Posterior vena cava (tissue), 2 donors: ENCODE measurements at regions not wholly inside any gene's neighbourhood (a gene's known extent, or its start where the extent isn't known, plus 50 kb on each side); places are given as distances from the start of the nearest gene placed in this dataset.
"Not testable (repeated sequence)": the region's sequence is repeated elsewhere in the genome, so short reads cannot be mapped to it uniquely, and the experiment has no call there.

ENCODE experiments used
- DNase-seq: peaks from one replicate; pipeline ENCODE4 v3.0.0-alpha.2; 2020; ENCODE audit warnings: low spot score
- intact Hi-C, 2 donors: fragments of 100-400 bp; cut with DNase I; formaldehyde crosslinking; loops; one replicate each; pipeline versions ENCODE4 v1.14.1 to v1.14.2; 2022 to 2023
- donor health status: DM: yes; HTN: yes; CAD: no.
- donor health status: DM: yes; HTN: yes; CAD: no.

DNA sequence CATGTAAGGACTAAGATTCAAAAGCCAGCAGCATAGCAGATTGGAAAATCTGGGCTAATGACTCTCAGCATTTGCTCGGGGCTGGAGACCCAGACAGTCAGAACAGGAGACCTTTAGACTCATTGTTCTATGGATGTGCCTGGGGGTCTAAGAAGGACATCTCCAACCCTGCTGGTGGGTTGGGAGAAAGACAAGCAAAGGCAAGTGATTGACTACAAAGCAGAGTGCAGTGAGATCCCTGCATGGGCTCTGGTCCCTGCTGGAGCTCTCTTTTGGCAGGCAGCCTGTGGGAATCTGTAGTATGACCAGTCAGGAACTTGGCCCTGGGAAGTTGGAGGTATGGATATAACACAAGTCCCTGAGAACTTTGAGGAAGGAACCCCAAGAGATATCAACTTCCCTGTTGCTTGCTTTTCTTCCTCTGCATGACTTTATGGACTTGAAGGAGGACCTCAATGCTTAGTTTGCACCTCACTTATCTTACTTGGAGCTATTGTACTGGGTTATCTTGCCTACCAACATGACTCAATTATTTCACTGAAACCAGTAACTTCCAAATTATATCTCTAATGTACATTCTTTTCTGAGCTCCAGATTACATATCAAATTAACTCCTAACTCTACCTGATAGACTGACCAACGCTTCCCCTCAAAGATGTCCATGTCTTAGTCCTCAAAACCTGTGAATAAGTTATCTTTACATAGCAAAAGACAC is 236.0 kb downstream of the CYRIA start:
- intact Hi-C loops, result no loop called here
- DNase-seq, result no peak

DNA sequence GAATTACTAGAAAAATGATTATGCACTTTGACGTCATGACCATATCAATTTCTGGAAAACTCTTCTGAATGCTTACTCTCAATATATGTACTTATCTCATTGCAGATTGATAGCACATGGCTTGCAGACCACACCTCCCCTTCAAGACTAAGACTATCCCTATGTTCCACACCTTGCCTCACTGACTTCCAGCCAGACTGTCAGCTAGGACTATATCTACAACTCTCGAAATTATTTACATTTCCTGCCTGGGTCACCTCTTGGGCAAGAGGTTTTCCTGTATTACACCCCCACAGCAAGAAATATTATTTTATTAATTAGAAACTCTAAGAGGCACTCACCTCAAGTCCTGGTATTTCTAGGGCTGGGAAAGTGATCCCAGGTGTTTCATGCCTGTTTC is 236.6 kb downstream of the CYRIA start:
- DNase-seq, result no peak
- intact Hi-C loops, result no loop called here

GRCh38 chr2:16425462-16426336 is 239.9 kb downstream of the CYRIA start:
- intact Hi-C loops, result no loop called here

DNA sequence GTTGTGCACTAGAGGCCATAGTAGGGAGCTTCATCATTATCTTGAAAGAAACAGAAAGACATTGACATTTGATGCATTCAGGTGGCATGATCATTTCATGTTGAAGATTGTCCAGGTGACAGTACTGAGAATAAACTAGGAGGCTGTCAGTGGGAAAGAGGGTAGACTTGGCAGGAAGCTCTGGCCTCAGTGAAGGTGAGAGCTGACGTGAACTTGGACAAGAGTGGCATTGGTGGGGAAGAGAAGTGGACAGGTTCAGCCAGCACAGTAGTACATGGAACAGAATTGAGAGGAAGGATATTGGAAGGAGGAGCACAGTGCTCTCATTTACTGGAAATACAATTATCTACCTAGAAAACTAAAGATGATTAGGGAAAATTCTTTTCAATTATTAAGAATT is 245.2 kb downstream of the CYRIA start:
- DNase-seq, result no peak
- intact Hi-C loops, result no loop called here

More at GRCh38 chr2:16425462-16426336, 239.9 kb downstream of the CYRIA start:
- DNase-seq, result no peak

GRCh38 chr2:16417726-16418125 is 247.9 kb downstream of the CYRIA start:
- DNase-seq, result no peak
- intact Hi-C loops, result no loop called here

DNA sequence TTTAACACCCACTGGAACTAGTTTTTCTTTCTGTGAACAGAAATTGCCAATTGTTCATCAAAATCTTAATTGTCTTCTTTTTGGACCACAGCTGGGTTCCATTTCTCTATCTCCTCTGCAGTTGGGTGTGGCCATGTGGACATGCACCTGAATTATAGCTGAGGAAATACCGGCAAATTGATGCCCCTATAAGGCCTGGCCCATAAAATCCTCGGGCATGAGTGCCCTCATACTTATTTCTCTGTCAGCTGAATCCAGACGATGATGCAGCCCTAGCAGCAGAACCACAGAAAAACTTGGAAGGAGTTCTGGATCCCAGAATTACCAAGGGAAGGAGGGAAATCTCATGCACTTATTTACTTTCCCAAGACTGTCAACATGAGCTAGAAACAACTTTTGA is 249.0 kb downstream of the CYRIA start:
- intact Hi-C loops, result no loop called here
- no peak for DNase-seq

- intact Hi-C loops, DNase-seq: not testable (repeated sequence)
These were observed 249.8 kb downstream of the CYRIA start for GRCh38 chr2:16415861-16416260.

DNA sequence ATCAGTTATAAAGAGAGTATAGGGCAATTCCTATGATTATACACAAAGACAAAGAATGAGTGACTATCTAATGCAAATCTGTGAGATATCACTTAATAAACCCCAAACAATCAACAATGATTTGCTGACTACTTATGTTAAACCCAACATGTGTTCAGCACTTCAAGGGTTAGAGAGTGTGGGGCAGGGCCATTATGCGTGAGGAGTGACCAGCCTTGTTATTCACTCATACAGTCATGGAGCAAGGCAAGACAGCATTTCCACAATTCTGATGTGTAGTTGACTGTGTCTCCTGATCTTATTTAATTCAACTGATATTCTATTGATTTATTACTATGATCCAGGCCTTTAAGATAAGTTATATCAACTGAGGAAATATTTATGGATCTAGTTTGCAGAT is 251.7 kb downstream of the CYRIA start:
- intact Hi-C loops, result no loop called here
- DNase-seq, result no peak

DNA sequence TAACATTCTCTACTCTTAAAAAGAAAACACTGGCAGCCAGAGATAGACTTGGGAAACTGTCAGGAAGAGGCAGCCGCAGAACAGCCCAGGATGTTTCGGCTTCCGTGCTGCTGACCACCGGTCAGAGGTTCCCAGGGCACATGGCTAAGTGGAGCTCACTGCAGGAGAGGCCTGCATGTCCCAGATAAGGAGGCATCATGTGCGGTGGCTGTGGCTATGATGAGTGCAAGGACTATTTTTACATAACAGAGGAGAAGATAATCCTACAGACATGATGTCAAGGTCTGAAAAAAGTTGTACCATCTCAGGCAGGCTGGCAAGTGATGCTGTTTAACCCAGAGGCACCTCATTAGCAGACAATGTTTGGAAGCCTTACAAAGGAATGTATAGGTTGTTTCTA is 252.3 kb downstream of the CYRIA start:
- intact Hi-C loops, result no loop called here

GRCh38 chr2:16412321-16413030 is 253.2 kb downstream of the CYRIA start:
- DNase-seq, result no peak
- intact Hi-C loops, result no loop called here

More for the DNA sequence above, 252.3 kb downstream of the CYRIA start:
- no peak for DNase-seq

DNA sequence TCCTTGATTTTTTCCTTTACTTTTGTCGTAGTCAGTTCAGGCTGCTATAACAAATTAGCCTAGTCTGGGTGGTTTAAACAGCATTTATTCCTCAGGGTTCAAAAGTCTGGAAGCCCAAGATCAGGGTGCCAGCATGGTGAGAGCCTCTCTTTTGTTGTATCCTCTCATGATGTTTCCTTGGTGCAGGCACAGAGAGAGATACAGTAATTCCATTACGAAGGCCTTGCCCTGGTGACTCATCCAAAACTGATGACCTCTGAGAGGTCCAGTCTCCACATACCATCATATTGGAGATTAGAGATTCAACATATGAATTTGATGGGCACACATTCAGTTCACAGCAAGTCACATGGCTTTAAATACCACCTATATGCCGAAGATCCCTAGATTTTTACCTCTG is 253.8 kb downstream of the CYRIA start:
- no peak for DNase-seq
- intact Hi-C loops, result no loop called here

DNA sequence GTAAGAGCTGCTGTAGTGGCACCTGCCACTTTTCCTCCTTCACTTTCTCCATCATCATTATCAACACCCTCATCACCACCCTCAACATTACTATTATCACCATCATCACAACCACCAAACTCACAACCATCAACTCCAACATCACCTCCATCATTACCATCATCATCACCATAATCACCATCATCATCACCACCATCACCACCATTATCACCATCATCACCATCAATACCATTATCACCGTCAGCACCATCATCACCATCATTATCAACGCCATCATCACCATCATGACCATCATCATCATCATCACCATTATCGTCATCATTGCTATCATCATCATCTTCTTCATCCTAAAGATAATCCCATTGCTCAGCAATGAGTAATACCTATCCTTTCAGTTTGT is 255.8 kb downstream of the CYRIA start:
- intact Hi-C loops, result no loop called here
- DNase-seq, result no peak

- intact Hi-C loops, result no loop called here
- DNase-seq, result no peak
These were observed 256.6 kb downstream of the CYRIA start for GRCh38 chr2:16409006-16409390.

GRCh38 chr2:16408331-16409005 is 257.2 kb downstream of the CYRIA start:
- DNase-seq, result no peak
- intact Hi-C loops, result no loop called here

GRCh38 chr2:16407358-16407757 is 258.3 kb downstream of the CYRIA start:
- intact Hi-C loops, result no loop called here
- DNase-seq, result no peak

- no peak for DNase-seq
- intact Hi-C loops, result no loop called here
These were observed 258.9 kb downstream of the CYRIA start for GRCh38 chr2:16406496-16407289.

GRCh38 chr2:16405551-16405950 is 260.1 kb downstream of the CYRIA start:
- intact Hi-C loops, result no loop called here
- no peak for DNase-seq

GRCh38 chr2:16404551-16405300 is 260.9 kb downstream of the CYRIA start:
- DNase-seq, result no peak
- intact Hi-C loops, result no loop called here
